ENCODE measurements at regions not wholly inside any gene's neighbourhood (a gene's known extent, or its start where the extent isn't known, plus 50 kb on each side); places are given as distances from the start of the nearest gene placed in this dataset.

GRCh38 chr12:53856132-53856531 lies 82.5 kb upstream of the HOXC13 start (continued):
- no peak for TF ChIP-seq ZBTB10 (CRISPR knock-in tag; IDR thresholded peaks at IDR 0.05; ENCODE audit: borderline replicate concordance)
- TF ChIP-seq ZBTB46 (CRISPR knock-in tag; IDR thresholded peaks at IDR 0.05; ENCODE audit: borderline replicate concordance): no peak
- TF ChIP-seq ZXDC (CRISPR knock-in tag; IDR thresholded peaks at IDR 0.05): no peak
- TF ChIP-seq ZNF513 (CRISPR knock-in tag; conservative IDR thresholded peaks at IDR 0.05): no peak
- TF ChIP-seq ZBTB40 (IDR thresholded peaks at IDR 0.05): no peak
- TF ChIP-seq ZBTB40 (CRISPR knock-in tag; IDR thresholded peaks at IDR 0.05): no peak
- TF ChIP-seq ZNF879 (CRISPR knock-in tag; IDR thresholded peaks at IDR 0.05): no peak
- TF ChIP-seq NRL (CRISPR knock-in tag; IDR thresholded peaks at IDR 0.05; ENCODE audit: borderline replicate concordance): no peak
- TF ChIP-seq ZSCAN21 (CRISPR knock-in tag; IDR thresholded peaks at IDR 0.05; ENCODE audit: borderline replicate concordance): no peak
- TF ChIP-seq, protein P1, sequence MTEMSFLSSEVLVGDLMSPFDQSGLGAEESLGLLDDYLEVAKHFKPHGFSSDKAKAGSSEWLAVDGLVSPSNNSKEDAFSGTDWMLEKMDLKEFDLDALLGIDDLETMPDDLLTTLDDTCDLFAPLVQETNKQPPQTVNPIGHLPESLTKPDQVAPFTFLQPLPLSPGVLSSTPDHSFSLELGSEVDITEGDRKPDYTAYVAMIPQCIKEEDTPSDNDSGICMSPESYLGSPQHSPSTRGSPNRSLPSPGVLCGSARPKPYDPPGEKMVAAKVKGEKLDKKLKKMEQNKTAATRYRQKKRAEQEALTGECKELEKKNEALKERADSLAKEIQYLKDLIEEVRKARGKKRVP (CRISPR knock-in tag; IDR thresholded peaks at IDR 0.05): no peak

All from HepG2 (cell line).